ENCODE measurements at regions not wholly inside any gene's neighbourhood (a gene's known extent, or its start where the extent isn't known, plus 50 kb on each side); places are given as distances from the start of the nearest gene placed in this dataset.

DNA sequence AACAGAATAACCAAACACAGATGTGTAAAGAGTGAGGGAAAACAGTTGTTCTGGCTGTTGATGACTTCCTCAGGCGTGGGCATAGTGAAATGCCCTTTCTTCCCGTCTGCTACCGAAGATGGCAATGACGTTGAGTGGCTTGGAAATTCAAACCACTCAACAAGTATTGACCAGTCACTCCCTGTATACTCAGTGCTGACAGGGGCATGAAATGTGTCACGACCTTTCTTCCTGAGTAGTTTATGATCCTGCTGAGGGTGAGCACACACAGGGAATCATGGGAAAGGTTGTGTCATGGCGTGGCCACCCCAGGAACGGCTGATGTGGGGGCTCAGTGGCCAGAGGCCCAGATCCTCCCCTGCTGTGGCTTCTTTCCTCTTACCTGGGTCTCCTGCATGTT, 87.8 kb upstream of the C1QTNF9B start:
- TF ChIP-seq, protein P1, sequence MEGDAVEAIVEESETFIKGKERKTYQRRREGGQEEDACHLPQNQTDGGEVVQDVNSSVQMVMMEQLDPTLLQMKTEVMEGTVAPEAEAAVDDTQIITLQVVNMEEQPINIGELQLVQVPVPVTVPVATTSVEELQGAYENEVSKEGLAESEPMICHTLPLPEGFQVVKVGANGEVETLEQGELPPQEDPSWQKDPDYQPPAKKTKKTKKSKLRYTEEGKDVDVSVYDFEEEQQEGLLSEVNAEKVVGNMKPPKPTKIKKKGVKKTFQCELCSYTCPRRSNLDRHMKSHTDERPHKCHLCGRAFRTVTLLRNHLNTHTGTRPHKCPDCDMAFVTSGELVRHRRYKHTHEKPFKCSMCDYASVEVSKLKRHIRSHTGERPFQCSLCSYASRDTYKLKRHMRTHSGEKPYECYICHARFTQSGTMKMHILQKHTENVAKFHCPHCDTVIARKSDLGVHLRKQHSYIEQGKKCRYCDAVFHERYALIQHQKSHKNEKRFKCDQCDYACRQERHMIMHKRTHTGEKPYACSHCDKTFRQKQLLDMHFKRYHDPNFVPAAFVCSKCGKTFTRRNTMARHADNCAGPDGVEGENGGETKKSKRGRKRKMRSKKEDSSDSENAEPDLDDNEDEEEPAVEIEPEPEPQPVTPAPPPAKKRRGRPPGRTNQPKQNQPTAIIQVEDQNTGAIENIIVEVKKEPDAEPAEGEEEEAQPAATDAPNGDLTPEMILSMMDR (optimal IDR thresholded peaks at IDR 0.05 in 1 of 3, IDR thresholded peaks at IDR 0.05 in 1 of 3, conservative IDR thresholded peaks at IDR 0.05 in 1 of 3; ENCODE audit: extremely low read depth in 1 of 3, insufficient read depth in 2 of 3, low read length in 3 of 3), result no peak
- no peak for TF ChIP-seq EZH2 (IDR thresholded peaks at IDR 0.05; ENCODE audit: low read length)
